K562 (cell line): ENCODE measurements at regions not wholly inside any gene's neighbourhood (a gene's known extent, or its start where the extent isn't known, plus 50 kb on each side); places are given as distances from the start of the nearest gene placed in this dataset.

Experiments
- ATAC-seq: fragments of 200-7000 bp; cut with Tn5 transposase; 3 replicates; pipeline ENCODE4 v1.9.1; 2020; ENCODE audit warnings: moderate library complexity
- BruUV-seq: library from RNA; stranded (reverse); fragments of 400-500 nt; replicated peaks from 2 replicates; lab custom pipeline; 2021; lab: Mats Ljungman, UMichigan
- CTCF ChIA-PET: fragments of 300-600 bp; formaldehyde crosslinking; extraction: SDS; loops from one replicate; lab custom pipeline; 2021; ENCODE audit warnings: low intra/inter-chr PET ratio; lab: Yijun Ruan, JAX
- POLR2A ChIA-PET: fragments of 300-600, 350-650 bp; sonication (Branson Sonifier 250); formaldehyde crosslinking; extraction: SDS; loops from one replicate; lab custom pipeline; 2021; ENCODE audit warnings: antibody characterized with exemption, inconsistent platforms; lab: Yijun Ruan, JAX
- DNase-seq, 4 experiments: peaks; one replicate each; pipeline versions ENCODE4 v3.0.0 to v3.0.0-alpha.2; 2011 to 2018; ENCODE audit warnings: low spot score in 3 of 4, mixed read lengths in 3 of 4; ENCODE audit errors: extremely low read depth in 1 of 4
- FAIRE-seq: peaks from 2 replicates; lab custom pipeline; 2011; peaks lifted over from hg19 to GRCh38; lab: Jason Lieb, UNC
- H2AFZ ChIP-seq: 2 replicates; pipeline ENCODE4 v1.6.0; 2011; ENCODE audit warnings: low read depth, low read length, control low read depth, inconsistent platforms
- H3K27ac ChIP-seq: fragments of 200-600 bp; 3 replicates; pipeline ENCODE4 v1.8.0; 2011; ENCODE audit warnings: low read depth, mild to moderate bottlenecking, control low read depth, inconsistent platforms, low read length, moderate library complexity, mixed read lengths; ENCODE audit errors: extremely low read depth
- H3K27me3 ChIP-seq, 2 experiments: fragments of 300-600 bp in 1 of 2; 2 replicates in 1 of 2; 3 replicates in 1 of 2; pipeline versions ENCODE4 v1.6.0 to v1.8.0; 2011; ENCODE audit warnings: inconsistent platforms in 2 of 2, low read length in 2 of 2, mild to moderate bottlenecking in 1 of 2, mixed read lengths in 1 of 2, moderate library complexity in 1 of 2; ENCODE audit not compliant: control insufficient read depth in 2 of 2, insufficient read depth in 2 of 2
- H3K36me3 ChIP-seq: fragments of 300-600 bp; 3 replicates; pipeline ENCODE4 v1.8.0; 2011; ENCODE audit warnings: mild to moderate bottlenecking, low read length, inconsistent platforms; ENCODE audit not compliant: control insufficient read depth, insufficient read depth
- H3K4me1 ChIP-seq, 2 experiments: fragments of 200-600 bp in 1 of 2; replicated peaks in 1 of 2; 2 replicates in 1 of 2; 3 replicates in 1 of 2; pipeline versions ENCODE4 v1.5.1 to v1.8.0; 2011; ENCODE audit warnings: inconsistent platforms in 2 of 2, low read length in 2 of 2, mild to moderate bottlenecking in 1 of 2, mixed read lengths in 1 of 2, moderate library complexity in 1 of 2; ENCODE audit not compliant: control insufficient read depth in 2 of 2, insufficient read depth in 2 of 2
- H3K4me2 ChIP-seq: 2 replicates; pipeline ENCODE4 v1.6.1; 2011; ENCODE audit warnings: low read length, control low read depth, inconsistent platforms, mixed read lengths; ENCODE audit not compliant: insufficient read depth
- H3K4me3 ChIP-seq: fragments of 200-600 bp; sonication (generic), shearing (Covaris generic); 2 replicates; pipeline ENCODE4 v1.5.1; 2016; ENCODE audit warnings: control low read depth, inconsistent platforms
- H3K79me2 ChIP-seq: fragments of 200-600 bp; 3 replicates; pipeline ENCODE4 v1.8.0; 2011; ENCODE audit warnings: low read length, inconsistent platforms; ENCODE audit not compliant: control insufficient read depth, insufficient read depth
- H3K9ac ChIP-seq, 2 experiments: 2 replicates each; pipeline versions ENCODE4 v1.6.0 to v1.6.1; 2011; ENCODE audit warnings: low read depth in 2 of 2, low read length in 2 of 2, control low read depth in 1 of 2, inconsistent platforms in 1 of 2, mild to moderate bottlenecking in 1 of 2, mixed read lengths in 1 of 2; ENCODE audit not compliant: insufficient read depth in 1 of 2
- H3K9me1 ChIP-seq: one replicate; pipeline ENCODE4 v1.6.0; 2011; ENCODE audit warnings: inconsistent platforms, mild to moderate bottlenecking, low read length, moderate library complexity; ENCODE audit not compliant: control insufficient read depth, insufficient read depth
- H3K9me3 ChIP-seq: replicated peaks from 2 replicates; pipeline ENCODE4 v1.5.1; 2011; ENCODE audit warnings: low read depth, low read length, inconsistent platforms; ENCODE audit not compliant: control insufficient read depth, insufficient read depth
- H4K20me1 ChIP-seq: replicated peaks from 2 replicates; pipeline ENCODE4 v1.6.1; 2011; ENCODE audit warnings: low read length, inconsistent platforms, mixed read lengths; ENCODE audit not compliant: control insufficient read depth, insufficient read depth
- CBFA2T2 ChIP-seq: fragments of 450-650 bp; conservative IDR thresholded peaks from 2 replicates; pipeline ENCODE4 v1.6.1; 2017; ENCODE audit warnings: mild to moderate bottlenecking
- CTBP1 ChIP-seq: fragments of 450-650 bp; IDR thresholded peaks from 2 replicates; pipeline ENCODE4 v1.6.1; 2016; ENCODE audit warnings: borderline replicate concordance
- HDAC8 ChIP-seq: fragments of 450-650 bp; IDR thresholded peaks from 2 replicates; pipeline ENCODE4 v1.6.1; 2016; ENCODE audit warnings: mild to moderate bottlenecking, missing genetic modification characterization, moderate library complexity, missing compliant biosample characterization
- HDGF ChIP-seq: fragments of 450-650 bp; IDR thresholded peaks from 2 replicates; pipeline ENCODE4 v1.6.1; 2016
- HMG20A ChIP-seq: fragments of 450-650 bp; formaldehyde crosslinking; conservative IDR thresholded peaks from 2 replicates; pipeline ENCODE4 v1.4.0; 2020; ENCODE audit warnings: mild to moderate bottlenecking, mixed read lengths
- KDM4B ChIP-seq, 2 experiments: fragments of 450-650 bp in 1 of 2; sonication (generic) in 1 of 2; IDR thresholded peaks; 2 replicates each; pipeline ENCODE4 v1.6.1; 2016 to 2017; ENCODE audit warnings: borderline replicate concordance in 2 of 2, antibody characterized with exemption in 1 of 2, low read depth in 1 of 2, mild to moderate bottlenecking in 1 of 2
- KLF1 ChIP-seq: fragments of 450-650 bp; IDR thresholded peaks from 2 replicates; pipeline ENCODE4 v1.6.1; 2016; ENCODE audit warnings: missing genetic modification characterization, missing compliant biosample characterization
- NFE2L1 ChIP-seq: fragments of 450-650 bp; IDR thresholded peaks from 2 replicates; pipeline ENCODE4 v1.6.1; 2016; ENCODE audit warnings: missing genetic modification characterization, low read depth, mild to moderate bottlenecking, missing compliant biosample characterization, moderate library complexity, borderline replicate concordance
- ZBED1 ChIP-seq: IDR thresholded peaks from 2 replicates; pipeline ENCODE4 v1.6.1; 2014
- ZC3H4 ChIP-seq: sonication (generic); formaldehyde crosslinking; IDR thresholded peaks from 2 replicates; pipeline ENCODE4 v1.9.0; 2021; ENCODE audit warnings: missing genetic modification reagents, borderline replicate concordance
- ZFP36 ChIP-seq: fragments of 150-350 bp; IDR thresholded peaks from 2 replicates; pipeline ENCODE4 v1.6.1; 2018; ENCODE audit warnings: low read length, low read depth; ENCODE audit not compliant: partially characterized antibody
- ZHX1 ChIP-seq: fragments of 150-350 bp; conservative IDR thresholded peaks from 2 replicates; pipeline ENCODE4 v1.6.1; 2014; ENCODE audit warnings: low read length
- ZZZ3 ChIP-seq: fragments of 450-650 bp; IDR thresholded peaks from 2 replicates; pipeline ENCODE4 v1.6.1; 2016; ENCODE audit warnings: antibody characterized with exemption, mild to moderate bottlenecking, moderate library complexity
- WGBS: fragments of 100-300 bp; shearing (Covaris generic); methylation state at CpG from one replicate; pipeline ENCODE4 v1.1.6; 2016; ENCODE audit warnings: low coverage, mixed read lengths; ENCODE audit not compliant: insufficient coverage; ENCODE audit errors: missing lambda C conversion rate; 5-methylcytosine and 5-hydroxymethylcytosine counted together
- in situ Hi-C: fragments of 300-500 bp; cut with MboI; formaldehyde crosslinking; loops from 4 replicates; pipeline ENCODE4 v1.15.0; 2018; ENCODE audit warnings: inconsistent platforms, mixed read lengths
- intact Hi-C: fragments of 100-400 bp; cut with micrococcal nuclease; formaldehyde crosslinking; loops from 2 replicates; pipeline ENCODE4 v1.14.2; 2022

GRCh38 chr5:88395264-88395663 lies 126.6 kb upstream of the TMEM161B start:
- ChIA-PET CTCF (no interaction called here), POLR2A (interaction anchor here (0.6 kb wide), 1 partner anchor 10 kb away, joined by 3 read pairs; no protein-coding TSS in a partner anchor)
- H3K27me3 ChIP-seq: no peaks in the 10 kb centered on the region
- TF ChIP-seq ZZZ3: no peak
- TF ChIP-seq HDGF: no peak
- TF ChIP-seq CBFA2T2: no peak
- TF ChIP-seq KLF1 (tag): no peak
- no peak for TF ChIP-seq ZHX1
- no peak for TF ChIP-seq ZBED1
- TF ChIP-seq CTBP1: no peak
- no peak for TF ChIP-seq KDM4B (IDR thresholded peaks at IDR 0.05; ENCODE audit: borderline replicate concordance in 2 of 2, low read depth in 1 of 2)
- TF ChIP-seq HDAC8 (tag): no peak
- no peak for TF ChIP-seq HMG20A (CRISPR knock-in tag)
- TF ChIP-seq ZC3H4 (CRISPR knock-in tag): no peak
- no peak for TF ChIP-seq NFE2L1 (tag)
- TF ChIP-seq ZFP36: no peak
- ATAC-seq (no peak), DNase-seq (no peak), FAIRE-seq (no peak)
- H3K4me1 ChIP-seq: no peaks in the 10 kb centered on the region; a peak in 2 of 5 replicates
- in situ Hi-C loops (no loop called here), intact Hi-C loops (no loop called here)
- 14% methylated on average over 4 of the region's 4 CpGs for WGBS
- BruUV-seq: no TSS peak
- no peaks in the 10 kb centered on the region for H3K9me3 ChIP-seq
- H3K79me2 ChIP-seq: no peaks in the 10 kb centered on the region
- no peak overlapping the region for H3K9ac ChIP-seq
- no peak overlapping the region for H3K4me3 ChIP-seq
- no peak overlapping the region for H3K27ac ChIP-seq
- H4K20me1 ChIP-seq: no peaks in the 10 kb centered on the region
- no peak overlapping the region for H3K4me2 ChIP-seq
- H3K9me1 ChIP-seq: no peaks in the 10 kb centered on the region
- no peak overlapping the region for H2AFZ ChIP-seq
- no peaks in the 10 kb centered on the region for H3K36me3 ChIP-seq
